HG02623 (cell line): ENCODE measurements at regions not wholly inside any gene's neighbourhood (a gene's known extent, or its start where the extent isn't known, plus 50 kb on each side); places are given as distances from the start of the nearest gene placed in this dataset.

Experiments used
- ATAC-seq: cut with Tn5 transposase; IDR thresholded peaks from one replicate; pipeline ENCODE4 v1.9.1; 2021; ENCODE audit warnings: moderate library complexity; ENCODE audit not compliant: unreplicated experiment

DNA sequence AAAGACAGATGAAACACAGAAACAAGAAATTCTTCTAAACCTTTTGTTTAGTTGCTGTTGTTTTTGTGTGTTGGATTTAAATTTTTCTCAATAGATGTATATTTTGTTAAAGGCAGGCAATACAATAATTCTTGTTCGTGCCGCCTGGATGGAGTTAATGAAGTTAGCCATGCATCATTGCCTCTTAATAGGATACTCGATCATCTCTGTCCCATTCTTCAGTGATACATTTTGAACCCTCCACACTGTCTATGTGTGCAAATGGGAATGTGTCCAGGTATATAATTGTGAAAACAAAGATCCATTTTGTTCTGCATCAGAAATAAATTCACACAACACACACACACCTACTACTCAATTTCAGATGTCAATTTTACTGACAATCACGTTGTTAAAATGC, 186.6 kb upstream of the ADAMTS16 start:
- no peak for ATAC-seq

DNA sequence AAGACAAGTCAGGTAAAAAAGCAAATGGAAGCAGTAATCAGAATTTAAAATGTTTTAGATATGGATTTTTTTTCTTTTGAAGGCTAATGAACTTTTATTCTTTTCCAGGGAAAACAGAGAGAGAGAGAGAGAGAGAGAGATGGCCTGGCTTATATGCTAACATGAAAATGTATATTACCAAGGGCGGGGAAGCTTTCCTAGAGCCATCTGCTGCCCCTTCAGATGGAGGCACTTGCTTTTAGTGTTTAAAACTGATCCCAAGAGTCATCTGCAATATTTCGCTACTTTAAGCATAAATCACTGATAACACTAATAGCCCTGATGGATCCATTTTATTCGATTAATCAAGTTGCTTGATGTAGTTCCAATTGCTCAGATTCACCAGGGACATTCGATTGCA, 186.1 kb upstream of the ADAMTS16 start:
- ATAC-seq: no peak

DNA sequence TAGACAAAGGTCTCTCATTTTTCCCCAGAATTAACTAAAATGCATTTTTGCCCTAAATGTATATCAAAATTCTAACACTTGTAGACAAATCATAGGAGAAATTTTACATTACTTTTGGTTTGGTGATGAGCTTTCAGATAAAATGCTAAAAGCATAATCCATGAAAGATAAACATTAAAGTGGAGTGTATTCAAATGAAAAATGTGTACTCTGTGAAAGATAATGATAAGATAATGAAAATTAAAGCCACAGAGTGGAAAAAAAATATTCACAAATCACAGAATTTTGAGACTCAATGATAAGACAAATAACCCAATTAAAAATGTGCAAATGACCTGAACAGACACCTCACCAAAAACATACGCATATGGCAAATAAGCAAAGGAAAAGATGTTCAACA, 176.9 kb upstream of the ADAMTS16 start:
- no peak for ATAC-seq

DNA sequence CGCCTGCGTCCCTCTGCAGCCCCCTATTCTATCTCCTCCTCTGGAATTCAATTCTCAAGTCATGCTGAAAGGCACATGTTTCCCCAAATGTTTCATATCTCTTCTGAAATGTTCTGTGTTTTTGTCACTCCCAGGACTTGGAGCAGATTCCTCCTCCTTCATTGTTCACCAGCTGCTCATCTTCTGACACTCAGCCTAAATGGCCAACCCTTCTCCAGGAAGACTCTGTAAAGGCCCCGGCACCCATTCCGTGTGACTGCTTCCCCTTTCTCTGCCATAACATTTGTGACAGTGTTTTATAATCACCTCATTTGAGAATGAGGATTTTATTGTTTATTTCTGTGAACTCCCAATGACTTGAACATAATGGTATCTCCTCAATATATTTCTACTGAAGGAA, 170.8 kb upstream of the ADAMTS16 start:
- ATAC-seq: no peak

DNA sequence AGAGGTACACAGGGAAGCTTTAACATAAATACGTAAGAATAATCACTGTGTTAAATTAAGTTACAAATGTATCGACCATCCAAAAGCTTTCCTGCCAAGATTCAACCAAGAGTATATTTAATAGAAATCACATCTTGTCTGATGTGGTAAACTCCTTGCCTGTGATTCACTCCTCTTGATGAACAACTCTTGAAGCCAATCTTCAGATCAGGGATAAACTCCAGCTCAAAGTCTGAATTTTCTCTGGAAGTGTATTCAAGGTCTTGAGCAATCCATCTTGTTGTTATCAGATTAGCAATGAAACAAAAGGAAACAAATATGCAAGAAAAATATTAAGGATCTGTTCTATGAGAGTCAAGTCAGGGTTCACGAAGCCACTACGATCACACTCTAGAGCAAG, 170.0 kb upstream of the ADAMTS16 start:
- ATAC-seq: no peak

DNA sequence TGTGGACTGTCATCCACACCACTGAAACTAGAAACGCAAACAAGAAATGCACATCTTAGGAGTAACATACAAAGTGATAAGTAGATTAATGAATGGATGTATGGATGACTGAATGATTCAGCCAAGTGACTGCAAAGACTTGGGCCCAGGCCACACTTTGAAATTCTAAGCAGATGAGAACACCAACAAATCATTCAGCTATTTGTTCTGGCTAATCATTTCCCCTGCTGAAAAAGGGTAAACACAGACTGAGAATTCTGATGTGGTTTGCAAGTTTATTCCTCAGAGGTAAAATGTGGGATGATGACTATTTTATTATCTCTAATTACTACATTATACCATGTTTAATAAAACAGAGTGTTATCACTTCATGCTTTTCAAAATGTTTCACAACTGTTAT, 163.2 kb upstream of the ADAMTS16 start:
- ATAC-seq: no peak

DNA sequence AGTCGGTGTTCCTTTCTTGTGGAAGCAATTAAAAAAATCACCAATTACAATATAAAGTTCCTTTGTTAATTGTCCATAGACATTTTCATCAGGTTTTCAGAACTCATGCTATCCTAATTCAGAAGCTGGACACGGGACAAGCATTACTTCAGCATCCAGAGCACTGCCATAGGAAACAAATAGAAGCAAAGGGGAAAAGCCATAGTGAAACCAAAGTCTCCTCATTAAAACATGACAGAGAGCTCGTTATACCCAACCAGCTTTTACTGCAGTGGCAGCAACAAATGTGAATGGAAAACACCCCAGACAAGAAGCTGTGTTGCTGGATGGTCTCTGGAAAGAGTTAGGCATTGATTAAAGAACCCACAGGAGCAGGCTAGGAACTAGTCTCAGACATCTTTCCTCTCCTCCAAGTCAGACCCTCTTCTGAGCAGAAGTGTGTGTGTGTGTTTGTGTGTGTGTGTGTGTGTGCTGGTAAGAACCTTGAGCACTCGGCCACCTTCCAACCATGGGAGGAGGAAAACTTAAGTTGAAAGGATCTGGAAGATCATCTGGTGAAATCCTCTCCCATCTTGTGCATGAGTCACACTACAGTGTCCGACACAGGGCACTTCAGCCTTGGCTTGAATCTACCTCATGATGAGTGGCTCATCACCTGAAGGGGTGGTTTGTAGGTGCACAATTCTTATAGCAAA, 162.6 kb upstream of the ADAMTS16 start:
- no peak for ATAC-seq

DNA sequence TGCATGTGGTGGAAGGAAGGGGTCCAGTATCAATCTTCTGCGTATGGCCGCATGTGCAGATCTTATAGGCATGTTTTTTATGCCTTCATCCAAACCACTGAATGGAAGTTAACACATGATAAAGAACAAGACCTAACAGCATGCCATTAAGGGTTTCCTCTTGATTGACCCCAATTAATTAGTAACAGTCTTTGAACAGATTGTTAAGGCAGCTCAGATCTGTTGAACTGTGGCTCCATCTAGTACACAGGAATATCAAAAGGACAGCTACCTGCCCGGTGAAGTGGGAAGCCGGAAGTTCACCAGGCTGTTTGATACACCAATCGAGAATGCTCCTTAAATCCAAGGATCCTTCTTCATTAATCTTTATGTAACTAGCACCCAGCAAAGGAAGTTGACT, 159.9 kb upstream of the ADAMTS16 start:
- ATAC-seq: no peak

DNA sequence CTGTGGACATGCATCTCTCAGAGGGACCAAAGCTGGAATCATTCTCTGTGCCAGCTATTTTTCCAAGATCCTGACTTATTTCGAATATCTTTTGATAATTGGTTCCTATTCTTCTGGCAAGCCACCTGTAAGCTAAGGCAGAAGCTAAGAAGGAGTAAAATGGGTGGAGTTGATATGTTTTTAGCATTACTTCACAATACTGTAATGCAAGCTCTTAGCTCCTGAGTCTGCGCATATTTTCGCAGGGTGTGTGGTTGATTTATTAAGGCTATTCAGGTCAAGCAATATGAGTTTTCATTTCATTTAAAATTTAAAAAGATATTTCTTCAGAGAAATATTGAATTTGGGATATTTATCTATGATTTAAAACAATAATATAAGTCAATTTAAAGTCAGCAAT, 158.5 kb upstream of the ADAMTS16 start:
- ATAC-seq: no peak

DNA sequence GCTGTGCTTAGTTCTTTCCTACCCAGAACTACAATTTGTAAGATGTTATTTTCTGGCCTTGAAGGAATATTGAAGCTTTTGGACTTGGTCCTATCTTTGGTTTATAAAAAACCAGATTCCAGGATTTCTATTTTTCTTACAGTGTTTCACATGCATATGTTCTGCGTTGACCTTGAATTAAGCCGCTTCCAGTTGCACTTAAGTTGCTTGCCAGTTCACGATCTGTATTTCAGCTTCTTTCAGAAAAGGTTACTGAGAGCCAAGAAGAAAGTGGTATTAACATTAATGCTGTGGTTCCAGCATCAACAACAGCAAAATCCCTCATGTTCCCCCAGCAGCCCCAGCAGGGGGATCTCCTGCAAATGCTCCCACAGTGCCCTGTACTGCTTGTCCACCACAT, 156.4 kb upstream of the ADAMTS16 start:
- ATAC-seq: no peak

DNA sequence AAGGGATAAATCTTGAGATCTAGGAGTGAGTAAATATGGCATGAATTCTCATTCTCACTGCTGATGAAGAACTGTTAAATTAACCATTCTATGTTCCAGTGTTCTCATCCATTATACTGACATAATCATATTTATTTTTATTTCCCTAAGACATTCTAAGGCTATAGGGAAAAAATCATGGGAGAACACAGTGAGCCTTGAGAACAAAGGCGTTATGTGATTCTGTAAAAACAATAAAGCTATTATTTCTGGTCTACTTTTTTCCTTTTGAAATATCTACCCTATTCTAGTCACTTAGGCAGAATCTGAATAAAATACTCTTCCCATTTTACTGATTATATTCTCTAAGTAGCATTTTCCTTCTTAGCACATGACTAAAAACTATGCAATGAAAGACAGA, 155.7 kb upstream of the ADAMTS16 start:
- ATAC-seq: no peak

DNA sequence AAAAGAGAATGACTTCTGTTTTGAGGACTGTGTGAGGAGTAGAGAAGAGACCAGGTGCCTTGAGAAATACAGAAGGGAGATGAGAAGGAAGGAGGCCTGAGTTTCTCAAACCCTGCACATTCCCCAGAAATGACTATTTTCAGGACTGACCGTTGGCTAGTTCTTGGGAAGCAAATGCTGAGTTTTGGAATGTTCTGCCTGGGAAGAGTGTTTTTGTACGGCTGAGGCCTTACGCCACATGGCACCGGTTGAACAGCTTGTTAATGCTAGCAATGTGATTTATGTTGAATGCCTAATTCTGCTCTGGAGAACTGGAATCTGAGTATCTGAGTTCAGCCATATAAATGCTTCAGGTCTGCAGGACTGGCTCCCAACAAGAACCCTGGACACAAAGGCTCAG, 152.7 kb upstream of the ADAMTS16 start:
- ATAC-seq: no peak

DNA sequence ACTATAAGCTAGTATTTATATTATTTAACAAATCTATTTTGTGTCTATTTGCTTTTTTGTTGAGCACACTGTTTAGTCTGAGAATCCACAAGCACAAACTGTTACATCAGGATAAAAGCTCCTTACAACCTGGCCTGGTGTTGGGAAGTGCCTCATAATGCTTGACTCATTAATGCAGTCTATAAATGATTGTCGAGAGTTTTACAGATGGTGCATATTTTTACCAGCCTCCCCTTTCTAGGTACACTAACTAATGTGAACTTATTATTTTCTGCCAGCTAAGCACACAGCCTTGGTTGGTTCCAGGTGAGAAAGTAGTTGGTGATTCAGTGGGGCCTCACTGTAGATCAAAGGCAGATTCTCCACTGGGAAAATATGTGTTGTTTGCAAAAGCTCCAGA, 151.0 kb upstream of the ADAMTS16 start:
- ATAC-seq: no peak

DNA sequence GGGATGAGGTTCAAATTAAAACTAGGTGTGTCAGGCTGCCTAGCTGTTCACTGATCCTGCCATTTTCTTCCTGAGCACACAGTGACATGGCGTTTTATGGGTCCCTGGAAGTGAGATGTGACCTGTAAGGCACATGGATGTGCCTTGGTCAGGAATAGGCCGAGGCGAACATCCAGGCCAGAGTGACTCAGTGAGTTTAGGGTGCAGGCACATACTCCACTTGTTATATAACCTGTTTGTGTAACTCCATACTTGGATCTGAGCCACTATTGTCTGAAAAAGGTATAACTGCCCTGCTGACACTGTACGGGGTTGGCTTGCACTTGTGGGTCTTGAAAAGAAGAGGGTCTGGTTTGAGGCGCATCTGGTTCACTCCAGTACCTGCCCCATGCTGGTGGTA, 150.1 kb upstream of the ADAMTS16 start:
- ATAC-seq: no peak

DNA sequence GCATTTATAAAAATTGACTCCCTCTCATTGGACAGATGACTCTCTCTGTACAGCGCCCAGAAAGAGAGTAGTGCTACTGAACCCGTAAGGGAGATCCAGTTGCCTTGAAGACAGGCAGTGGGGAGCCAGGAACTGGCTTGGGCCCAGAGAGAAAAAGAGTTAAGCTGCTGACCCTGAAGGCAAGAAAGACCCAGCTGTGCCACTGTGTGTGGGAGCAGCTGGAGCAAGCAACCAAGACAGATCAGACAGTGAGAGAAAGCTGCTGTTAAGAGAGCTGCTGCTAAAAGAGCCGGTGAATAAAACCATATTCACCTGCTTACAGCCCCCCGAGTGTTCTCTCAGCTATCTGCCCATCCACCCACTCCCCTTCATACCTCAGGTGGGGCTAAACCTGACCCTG, 149.7 kb upstream of the ADAMTS16 start:
- ATAC-seq: no peak

DNA sequence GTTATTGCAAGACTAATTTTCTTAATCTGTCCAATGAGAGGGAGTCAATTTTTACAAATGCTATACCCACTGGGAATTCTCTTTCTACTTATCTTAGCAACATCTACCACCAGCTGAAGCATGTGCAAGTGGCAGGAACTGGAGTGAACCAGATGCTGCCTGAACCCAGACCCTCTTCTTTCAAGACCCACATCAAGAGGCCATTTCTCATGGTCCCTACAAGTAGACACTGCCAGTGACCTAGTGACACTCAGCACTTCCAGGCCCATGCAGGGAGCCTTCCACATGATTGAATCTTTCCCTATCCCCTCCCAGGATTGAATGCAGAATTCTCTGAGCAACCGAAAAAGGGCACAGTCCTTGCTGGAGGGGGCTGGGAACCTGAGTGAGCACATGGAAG, 148.2 kb upstream of the ADAMTS16 start:
- ATAC-seq: no peak

DNA sequence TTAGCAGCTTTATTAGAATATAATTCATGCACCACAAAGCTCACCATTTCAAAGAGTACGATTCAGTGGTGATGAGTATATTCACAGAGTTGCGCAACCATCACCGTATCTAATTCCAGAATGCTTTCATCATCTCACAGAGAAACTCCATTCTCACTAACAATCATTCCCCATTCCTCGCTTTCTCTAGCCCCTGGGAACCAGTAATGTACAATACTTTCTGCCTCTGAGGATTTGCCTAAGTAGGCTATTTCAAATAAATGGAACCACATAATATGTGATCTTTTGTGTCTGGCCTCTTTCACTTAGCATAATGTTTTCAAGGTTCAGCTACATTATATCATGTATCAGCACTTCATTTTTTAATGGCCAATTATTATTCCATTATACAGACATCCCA, 145.1 kb upstream of the ADAMTS16 start:
- ATAC-seq: no peak

DNA sequence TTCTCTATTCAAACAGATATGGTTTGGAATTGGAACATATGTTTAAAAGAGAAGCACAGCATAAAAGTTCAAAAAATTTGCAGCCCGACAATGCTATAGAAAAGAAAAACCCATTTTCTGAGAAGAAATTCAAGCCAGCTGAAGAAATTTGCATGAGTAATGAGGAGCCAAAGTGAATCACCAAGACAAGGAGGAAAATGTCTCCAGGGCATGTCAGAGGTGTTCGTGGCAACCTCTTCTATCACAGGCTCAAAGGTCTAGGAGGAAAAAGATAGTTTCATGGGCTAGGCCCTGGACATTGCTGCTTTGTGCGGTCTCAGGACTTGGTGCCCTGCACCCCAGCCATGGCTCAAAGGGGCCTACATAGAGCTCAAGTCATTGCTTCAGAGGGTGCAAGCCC, 134.8 kb upstream of the ADAMTS16 start:
- no peak for ATAC-seq

DNA sequence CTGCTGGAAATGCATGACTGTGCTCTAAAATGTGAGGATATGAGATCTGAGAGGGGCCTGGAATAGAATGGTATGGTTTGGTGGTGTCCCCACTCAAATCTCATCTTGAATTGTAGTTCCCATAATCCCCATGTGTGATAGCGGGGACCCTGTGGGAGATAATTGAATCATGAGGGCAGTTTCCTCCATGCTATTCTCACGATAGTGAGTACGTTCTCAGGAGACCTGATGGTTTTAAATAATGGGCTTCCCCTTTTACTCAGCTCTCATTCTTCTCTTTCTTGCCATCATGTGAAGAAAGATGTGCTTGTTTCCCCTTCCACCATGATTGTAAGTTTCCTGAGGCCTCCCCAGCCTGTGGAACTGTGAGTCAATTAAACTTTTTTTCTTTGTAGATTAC, 133.6 kb upstream of the ADAMTS16 start:
- no peak for ATAC-seq

DNA sequence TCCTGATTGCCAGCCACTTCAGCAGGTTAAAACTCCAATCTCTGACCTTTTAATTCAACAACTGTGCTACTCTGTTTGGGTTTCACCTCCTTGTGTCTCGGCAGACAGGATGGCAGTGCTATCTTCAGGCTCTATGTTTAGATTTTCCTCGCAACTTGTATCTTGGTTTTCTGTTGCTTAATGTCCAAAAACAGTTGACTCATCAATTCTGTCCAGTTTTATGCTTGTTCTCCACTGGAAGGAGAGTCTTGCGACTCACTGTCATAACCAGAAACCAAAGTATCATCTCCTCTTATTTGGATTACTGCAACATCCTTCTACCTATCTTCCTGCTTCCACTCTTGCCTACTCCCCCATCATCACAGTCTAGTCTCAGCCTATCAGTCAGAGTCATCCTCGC, 130.9 kb upstream of the ADAMTS16 start:
- ATAC-seq: no peak

DNA sequence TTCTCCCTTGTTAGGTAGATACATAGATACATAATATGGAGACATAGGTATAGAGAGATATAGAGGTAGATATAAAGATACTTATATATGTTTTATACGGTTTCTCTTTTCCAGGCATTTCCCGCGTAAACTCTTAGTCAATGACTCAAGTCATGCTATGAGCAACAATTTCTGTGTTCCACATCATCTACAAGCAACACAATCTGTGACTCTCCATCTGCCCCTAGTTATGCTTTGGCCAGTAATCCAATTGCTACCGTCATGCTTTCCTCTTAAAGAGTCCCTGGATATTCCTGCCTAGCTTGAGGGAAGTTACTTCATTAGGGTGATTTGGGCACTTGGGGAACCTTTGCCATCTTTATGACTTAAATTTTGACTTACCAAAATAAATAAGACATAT, 129.0 kb upstream of the ADAMTS16 start:
- ATAC-seq: no peak

DNA sequence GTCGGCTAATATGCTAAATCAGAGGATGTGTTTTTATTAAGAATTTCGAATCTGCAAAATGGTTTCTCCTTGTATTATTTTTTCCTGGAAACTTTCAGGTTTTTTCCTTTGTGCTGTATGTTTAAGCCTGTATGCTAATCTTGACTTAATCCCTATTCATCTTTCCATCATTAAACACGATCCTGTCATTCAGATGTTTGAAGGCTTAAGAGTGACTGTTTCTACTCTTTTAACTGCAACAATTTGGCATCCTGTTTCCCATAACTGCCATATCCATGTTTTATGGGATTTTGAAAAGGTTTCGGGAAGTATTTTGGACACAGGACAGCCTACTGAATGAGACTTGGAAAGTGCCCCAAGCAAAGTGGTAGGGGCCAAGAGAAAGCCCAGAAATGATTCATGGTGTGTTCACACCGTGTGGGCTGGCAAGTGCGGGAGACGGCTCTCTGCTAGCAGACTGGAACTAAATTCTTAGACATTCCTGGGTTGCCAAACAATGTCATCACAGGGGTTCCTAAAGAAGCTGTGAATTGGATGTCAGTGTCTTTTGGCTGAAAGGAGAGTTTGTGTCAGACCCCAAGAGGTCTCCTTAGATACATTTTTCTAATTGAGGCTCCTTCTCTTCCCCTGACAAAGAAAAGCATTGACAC, 125.4 kb upstream of the ADAMTS16 start:
- no peak for ATAC-seq
